ENCODE measurements at regions not wholly inside any gene's neighbourhood (a gene's known extent, or its start where the extent isn't known, plus 50 kb on each side); places are given as distances from the start of the nearest gene placed in this dataset.

DNA sequence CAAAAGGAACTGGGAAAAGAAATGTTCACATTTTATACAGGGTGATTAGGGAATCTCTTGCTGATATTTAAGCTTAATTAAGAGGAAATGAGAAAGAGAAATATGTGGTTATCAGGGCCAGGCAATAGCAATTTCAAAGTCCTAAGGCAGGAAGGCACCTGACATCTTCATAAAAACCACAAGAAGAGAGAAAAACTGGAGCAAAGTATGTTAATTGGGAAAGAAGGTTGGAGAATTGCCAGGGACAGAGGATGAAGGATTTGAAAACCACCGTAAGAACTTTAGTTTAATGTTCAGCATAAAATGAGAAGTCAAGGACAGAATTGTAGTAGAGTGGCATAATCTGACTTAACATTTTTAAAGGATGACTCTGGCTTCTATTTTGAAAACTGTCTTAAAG lies 691.8 kb upstream of the NRXN1 start:
- H2AFZ ChIP-seq (ENCODE audit: control insufficient read depth, low read length), result no peak overlapping the region
- TF ChIP-seq EZH2 (IDR thresholded peaks at IDR 0.05; ENCODE audit: low read length) (no peak), CTCF (optimal IDR thresholded peaks at IDR 0.05 in 1 of 3, IDR thresholded peaks at IDR 0.05 in 1 of 3, conservative IDR thresholded peaks at IDR 0.05 in 1 of 3; ENCODE audit: extremely low read depth in 1 of 3, insufficient read depth in 2 of 3, low read length in 3 of 3) (no peak)
- no peak overlapping the region for H3K9ac ChIP-seq (ENCODE audit: control insufficient read depth, extremely low read depth, insufficient read depth, low read length)
- H4K20me1 ChIP-seq (ENCODE audit: control insufficient read depth, extremely low read depth, insufficient read depth, low read length), result no peaks in the 10 kb centered on the region
- no peaks in the 10 kb centered on the region for H3K79me2 ChIP-seq (ENCODE audit: control insufficient read depth, insufficient read depth, low read length)
- H3K4me1 ChIP-seq (ENCODE audit: control insufficient read depth, extremely low read depth, insufficient read depth, low read length), result no peaks in the 10 kb centered on the region
- H3K9me1 ChIP-seq (ENCODE audit: control insufficient read depth, extremely low read depth, insufficient read depth, low read length), result no peaks in the 10 kb centered on the region
- no peak for FAIRE-seq
- H3K27ac ChIP-seq (ENCODE audit: control insufficient read depth, insufficient read depth, low read length), result no peak overlapping the region
- no peaks in the 10 kb centered on the region for H3K36me3 ChIP-seq (ENCODE audit: control insufficient read depth in 2 of 2, extremely low read depth in 1 of 2, insufficient read depth in 2 of 2, low read length in 2 of 2)
- H3K4me2 ChIP-seq (ENCODE audit: control insufficient read depth, extremely low read depth, insufficient read depth, low read depth, low read length), result no peak overlapping the region
- no peak overlapping the region for H3K4me3 ChIP-seq (ENCODE audit: control insufficient read depth in 2 of 3, extremely low read depth in 1 of 3, insufficient read depth in 2 of 3, low read depth in 1 of 3, low read length in 3 of 3)
- no peak for DNase-seq (ENCODE audit: low read depth, low spot score)
- no peaks in the 10 kb centered on the region for H3K9me3 ChIP-seq (ENCODE audit: control insufficient read depth, low read depth, low read length)
- dilution Hi-C loops (cut with MboI; ENCODE audit: extremely low pct_ligation_motif_present, low sequenced_read_pairs), result no loop called here
- H3K27me3 ChIP-seq (ENCODE audit: control insufficient read depth, extremely low read depth, insufficient read depth, low read length), result no peaks in the 10 kb centered on the region

DNA sequence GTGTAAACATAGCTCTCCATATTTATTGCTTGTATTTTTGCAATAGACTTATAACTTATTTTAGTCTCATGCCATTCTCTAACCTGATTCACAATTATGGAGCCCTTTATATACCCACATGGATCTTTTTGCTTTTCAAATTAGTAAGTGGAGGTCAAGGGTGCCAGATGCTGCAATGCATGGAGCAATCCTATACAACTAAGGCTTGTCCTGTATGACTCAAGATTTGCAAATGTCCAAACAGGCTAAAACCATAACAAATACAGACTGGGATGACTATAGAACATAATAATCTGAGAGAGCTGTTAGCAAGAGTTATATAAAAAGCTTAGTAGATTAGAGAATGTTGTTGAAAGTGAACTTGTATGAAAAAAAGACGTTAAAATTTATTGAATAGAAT lies 690.4 kb upstream of the NRXN1 start:
- H3K27ac ChIP-seq (ENCODE audit: control insufficient read depth, insufficient read depth, low read length), result no peak overlapping the region
- H3K4me2 ChIP-seq (ENCODE audit: control insufficient read depth, extremely low read depth, insufficient read depth, low read depth, low read length), result no peak overlapping the region
- no peak for FAIRE-seq
- no peak overlapping the region for H3K9ac ChIP-seq (ENCODE audit: control insufficient read depth, extremely low read depth, insufficient read depth, low read length)
- no peaks in the 10 kb centered on the region for H3K9me3 ChIP-seq (ENCODE audit: control insufficient read depth, low read depth, low read length)
- no peak for DNase-seq (ENCODE audit: low read depth, low spot score)
- no peaks in the 10 kb centered on the region for H4K20me1 ChIP-seq (ENCODE audit: control insufficient read depth, extremely low read depth, insufficient read depth, low read length)
- H2AFZ ChIP-seq (ENCODE audit: control insufficient read depth, low read length), result no peak overlapping the region
- H3K4me3 ChIP-seq (ENCODE audit: control insufficient read depth in 2 of 3, extremely low read depth in 1 of 3, insufficient read depth in 2 of 3, low read depth in 1 of 3, low read length in 3 of 3), result no peak overlapping the region
- dilution Hi-C loops (cut with MboI; ENCODE audit: extremely low pct_ligation_motif_present, low sequenced_read_pairs), result no loop called here
- no peaks in the 10 kb centered on the region for H3K9me1 ChIP-seq (ENCODE audit: control insufficient read depth, extremely low read depth, insufficient read depth, low read length)
- no peaks in the 10 kb centered on the region for H3K27me3 ChIP-seq (ENCODE audit: control insufficient read depth, extremely low read depth, insufficient read depth, low read length)
- H3K4me1 ChIP-seq (ENCODE audit: control insufficient read depth, extremely low read depth, insufficient read depth, low read length), result no peaks in the 10 kb centered on the region
- no peaks in the 10 kb centered on the region for H3K79me2 ChIP-seq (ENCODE audit: control insufficient read depth, insufficient read depth, low read length)
- no peaks in the 10 kb centered on the region for H3K36me3 ChIP-seq (ENCODE audit: control insufficient read depth in 2 of 2, extremely low read depth in 1 of 2, insufficient read depth in 2 of 2, low read length in 2 of 2)
- TF ChIP-seq CTCF (optimal IDR thresholded peaks at IDR 0.05 in 1 of 3, IDR thresholded peaks at IDR 0.05 in 1 of 3, conservative IDR thresholded peaks at IDR 0.05 in 1 of 3; ENCODE audit: extremely low read depth in 1 of 3, insufficient read depth in 2 of 3, low read length in 3 of 3) (no peak), EZH2 (IDR thresholded peaks at IDR 0.05; ENCODE audit: low read length) (no peak)
